Lung (tissue), 11 donors: ENCODE measurements at regions not wholly inside any gene's neighbourhood (a gene's known extent, or its start where the extent isn't known, plus 50 kb on each side); places are given as distances from the start of the nearest gene placed in this dataset.
A peak's percentile ranks its signal among the peaks of the same experiment; 100 is the strongest.

ENCODE experiments used
- ATAC-seq: fragments of 200-7000 bp; cut with Tn5 transposase; one replicate; pipeline ENCODE4 v1.9.1; 2020; ENCODE audit warnings: moderate number of reproducible peaks; ENCODE audit not compliant: insufficient read depth, low FRiP score
- DNase-seq, 3 donors: peaks; one replicate each; pipeline ENCODE4 v3.0.0-alpha.2; 2013 to 2017
- H3K27ac ChIP-seq, 2 donors: one replicate each; pipeline ENCODE4 v1.5.1; 2013; ENCODE audit warnings: mild to moderate bottlenecking in 2 of 2, moderate library complexity in 2 of 2, control low read depth in 1 of 2, inconsistent platforms in 1 of 2, low read depth in 1 of 2, low read length in 1 of 2
- H3K27me3 ChIP-seq, 3 donors: one replicate each; pipeline ENCODE4 v1.5.1; 2013; ENCODE audit warnings: low read length in 2 of 3; ENCODE audit not compliant: control insufficient read depth in 3 of 3, insufficient read depth in 3 of 3
- H3K36me3 ChIP-seq, 4 donors: one replicate each; pipeline ENCODE4 v1.5.1; 2013; ENCODE audit warnings: low read length in 4 of 4, mild to moderate bottlenecking in 1 of 4, moderate library complexity in 1 of 4; ENCODE audit not compliant: control insufficient read depth in 4 of 4, insufficient read depth in 4 of 4
- H3K4me1 ChIP-seq, 5 donors: one replicate each; pipeline ENCODE4 v1.5.1; 2013; ENCODE audit warnings: low read length in 5 of 5, mild to moderate bottlenecking in 2 of 5, moderate library complexity in 1 of 5; ENCODE audit not compliant: control insufficient read depth in 5 of 5, insufficient read depth in 5 of 5
- H3K4me3 ChIP-seq: one replicate; pipeline ENCODE4 v1.5.1; 2013; ENCODE audit warnings: mild to moderate bottlenecking, control low read depth, moderate library complexity
- H3K9ac ChIP-seq, 2 donors: one replicate each; pipeline ENCODE4 v1.5.1; 2013; ENCODE audit warnings: low read length in 2 of 2, control low read depth in 1 of 2; ENCODE audit not compliant: insufficient read depth in 1 of 2
- H3K9me3 ChIP-seq, 4 donors: one replicate each; pipeline ENCODE4 v1.5.1; 2013; ENCODE audit warnings: low read length in 3 of 4, mild to moderate bottlenecking in 1 of 4, moderate library complexity in 1 of 4; ENCODE audit not compliant: control insufficient read depth in 4 of 4, insufficient read depth in 3 of 4
- WGBS, 2 donors: extraction: QIAGEN DNeasy Blood & Tissue Kit; methylation state at CpG; one replicate each; pipeline ENCODE4 v1.1.7; 2013; 5-methylcytosine and 5-hydroxymethylcytosine counted together
- TF ChIP-seq, protein P1 (sequence below): IDR thresholded peaks from 2 replicates; pipeline ENCODE4 v1.5.1; 2012; ENCODE audit warnings: mild to moderate bottlenecking; ENCODE audit errors: control extremely low read depth, extremely low read depth
- donor health status: control.
- donor health status: control.
- donor health status: Bipolar disorder and iron deficiency.
- donor health status: healthy.
- donor health status: DM: yes; HTN: yes; CAD: no.

DNA sequence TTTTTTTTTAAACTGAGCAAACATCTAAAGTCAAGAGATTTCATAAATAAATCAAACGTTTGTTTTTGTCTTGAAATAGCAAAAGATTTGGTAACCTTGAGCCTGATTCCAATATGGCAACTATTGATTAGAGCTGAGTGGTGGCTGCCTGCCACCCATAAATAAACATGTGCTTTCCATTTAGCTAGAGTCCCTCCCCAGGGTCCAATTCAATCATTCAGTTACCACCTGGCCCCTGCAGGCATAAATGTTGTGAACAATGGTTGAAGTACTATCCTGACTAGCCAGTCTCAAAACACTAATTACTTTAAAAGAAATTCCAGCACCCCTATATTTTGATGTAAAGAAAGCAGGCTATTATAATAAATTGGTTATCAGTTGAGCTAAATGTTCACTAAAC lies 129.7 kb upstream of the GRIP1 start:
- no peak for DNase-seq
- peaks cover 0 to 3% (median 0%) of the 10 kb centered on the region in 4 donors for H3K9me3 ChIP-seq
- H3K27me3 ChIP-seq = peaks cover 0 to 12% (median 2%) of the 10 kb centered on the region in 3 donors
- no peak overlapping the region for H3K27ac ChIP-seq
- no peaks in the 10 kb centered on the region for H3K36me3 ChIP-seq
- H3K9ac ChIP-seq = no peak overlapping the region
- TF ChIP-seq, protein P1, sequence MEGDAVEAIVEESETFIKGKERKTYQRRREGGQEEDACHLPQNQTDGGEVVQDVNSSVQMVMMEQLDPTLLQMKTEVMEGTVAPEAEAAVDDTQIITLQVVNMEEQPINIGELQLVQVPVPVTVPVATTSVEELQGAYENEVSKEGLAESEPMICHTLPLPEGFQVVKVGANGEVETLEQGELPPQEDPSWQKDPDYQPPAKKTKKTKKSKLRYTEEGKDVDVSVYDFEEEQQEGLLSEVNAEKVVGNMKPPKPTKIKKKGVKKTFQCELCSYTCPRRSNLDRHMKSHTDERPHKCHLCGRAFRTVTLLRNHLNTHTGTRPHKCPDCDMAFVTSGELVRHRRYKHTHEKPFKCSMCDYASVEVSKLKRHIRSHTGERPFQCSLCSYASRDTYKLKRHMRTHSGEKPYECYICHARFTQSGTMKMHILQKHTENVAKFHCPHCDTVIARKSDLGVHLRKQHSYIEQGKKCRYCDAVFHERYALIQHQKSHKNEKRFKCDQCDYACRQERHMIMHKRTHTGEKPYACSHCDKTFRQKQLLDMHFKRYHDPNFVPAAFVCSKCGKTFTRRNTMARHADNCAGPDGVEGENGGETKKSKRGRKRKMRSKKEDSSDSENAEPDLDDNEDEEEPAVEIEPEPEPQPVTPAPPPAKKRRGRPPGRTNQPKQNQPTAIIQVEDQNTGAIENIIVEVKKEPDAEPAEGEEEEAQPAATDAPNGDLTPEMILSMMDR = no peak
- H3K4me1 ChIP-seq = no peaks in the 10 kb centered on the region
- ATAC-seq = no peak
- WGBS, 2 donors = 86 to 87% methylated on average over 1 of the region's 1 CpG
- no peak overlapping the region for H3K4me3 ChIP-seq

DNA sequence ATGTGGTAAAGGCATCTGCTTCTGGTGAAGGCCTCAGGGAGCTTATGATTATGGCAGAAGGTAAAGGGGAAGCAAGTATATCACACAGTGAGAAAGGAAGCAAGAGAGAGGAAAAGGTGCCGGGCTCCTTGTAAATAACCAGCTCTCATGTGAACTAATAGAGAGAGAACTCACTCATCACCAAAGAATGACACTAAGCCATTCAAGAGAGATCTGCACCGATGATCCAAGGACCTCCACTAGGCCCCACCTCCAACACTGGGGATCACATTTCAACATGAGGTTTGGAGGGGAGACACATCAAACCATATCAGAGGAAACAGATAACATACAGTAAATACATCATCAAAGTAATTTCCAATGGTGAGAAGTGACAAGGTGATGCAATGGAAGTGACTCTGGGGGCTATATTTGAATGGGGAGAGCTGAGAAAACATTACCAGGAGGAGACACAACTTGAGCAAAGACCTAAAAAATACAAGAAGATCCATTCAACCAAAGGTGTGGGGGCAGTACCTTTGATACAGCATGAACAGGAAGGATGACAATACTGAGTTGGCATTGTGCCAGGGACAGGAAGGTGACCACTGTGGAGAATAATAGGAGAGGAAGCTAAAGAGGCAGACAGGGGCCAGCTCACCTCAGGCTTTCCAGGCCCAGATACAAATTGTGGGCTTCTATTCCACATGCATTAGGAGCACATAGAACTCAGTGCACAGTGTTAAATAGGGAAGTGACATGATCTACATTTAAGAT lies 134.4 kb upstream of the GRIP1 start:
- Histone ChIP-seq H3K36me3 (no peaks in the 10 kb centered on the region), H3K9me3 (no peaks in the 10 kb centered on the region), H3K4me3 (no peak overlapping the region), H3K4me1 (no peaks in the 10 kb centered on the region), H3K27me3 (no peaks in the 10 kb centered on the region), H3K27ac (no peak overlapping the region), H3K9ac (no peak overlapping the region)
- TF ChIP-seq, protein P1 = no peak
- WGBS, 2 donors = 48% methylated on average over 2 of the region's 2 CpGs
- no peak for DNase-seq
- ATAC-seq = no peak

DNA sequence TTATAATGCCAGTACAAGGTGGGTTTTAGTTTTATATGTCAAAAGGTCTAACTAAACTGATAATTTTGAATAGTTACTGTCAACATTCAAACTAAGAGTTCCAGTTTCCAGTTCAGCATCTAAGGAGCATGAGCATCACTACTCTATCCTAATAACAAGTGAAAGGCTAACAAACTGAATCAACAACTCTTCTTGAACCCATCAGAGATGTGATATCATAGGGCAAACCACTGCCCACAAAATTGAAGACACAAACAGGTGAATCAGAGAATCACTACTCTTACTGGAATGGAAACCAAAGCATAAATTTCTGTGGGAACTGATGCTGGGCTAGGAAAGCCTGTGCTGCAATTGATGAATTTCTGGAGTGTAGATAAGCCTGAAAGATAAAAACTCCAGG lies 140.7 kb upstream of the GRIP1 start:
- no peaks in the 10 kb centered on the region for H3K36me3 ChIP-seq
- H3K9ac ChIP-seq = no peak overlapping the region
- TF ChIP-seq, protein P1 = no peak
- peaks cover 0 to 2% (median 0%) of the 10 kb centered on the region in 5 donors for H3K4me1 ChIP-seq
- no peaks in the 10 kb centered on the region for H3K9me3 ChIP-seq
- no peaks in the 10 kb centered on the region for H3K27me3 ChIP-seq
- no peak overlapping the region for H3K27ac ChIP-seq
- ATAC-seq (no peak), DNase-seq (no peak)
- no peak overlapping the region for H3K4me3 ChIP-seq

DNA sequence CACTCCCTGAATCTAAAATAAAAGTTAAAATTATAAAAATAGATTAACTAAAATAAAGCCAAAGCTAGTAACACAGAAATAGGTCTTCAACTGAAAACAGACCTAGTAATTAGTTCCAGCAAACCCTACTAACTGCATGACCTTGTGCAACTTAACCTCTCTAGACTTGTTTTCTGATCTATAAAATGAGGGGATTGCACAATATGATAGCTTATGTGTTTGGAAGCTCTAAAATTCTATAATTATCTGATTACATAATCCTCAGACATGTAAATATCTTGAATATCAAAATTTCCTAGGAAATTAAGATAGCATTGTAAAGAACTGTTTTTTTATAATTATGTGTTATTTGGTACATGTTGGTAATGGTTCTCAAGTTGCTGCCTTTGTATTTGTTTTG lies 144.1 kb upstream of the GRIP1 start:
- H3K4me1 ChIP-seq = peaks cover 0 to 2% (median 0%) of the 10 kb centered on the region in 5 donors
- TF ChIP-seq, protein P1 = no peak
- no peak overlapping the region for H3K4me3 ChIP-seq
- H3K36me3 ChIP-seq = no peaks in the 10 kb centered on the region
- no peaks in the 10 kb centered on the region for H3K9me3 ChIP-seq
- ATAC-seq = no peak
- no peak overlapping the region for H3K9ac ChIP-seq
- peak in 2 of 3 donors; percentile 7 to 19 for DNase-seq
- H3K27me3 ChIP-seq = no peaks in the 10 kb centered on the region
- no peak overlapping the region for H3K27ac ChIP-seq
